ENCODE measurements at regions not wholly inside any gene's neighbourhood (a gene's known extent, or its start where the extent isn't known, plus 50 kb on each side); places are given as distances from the start of the nearest gene placed in this dataset.
"Not testable (repeated sequence)": the region's sequence is repeated elsewhere in the genome, so short reads cannot be mapped to it uniquely, and the experiment has no call there.

DNA sequence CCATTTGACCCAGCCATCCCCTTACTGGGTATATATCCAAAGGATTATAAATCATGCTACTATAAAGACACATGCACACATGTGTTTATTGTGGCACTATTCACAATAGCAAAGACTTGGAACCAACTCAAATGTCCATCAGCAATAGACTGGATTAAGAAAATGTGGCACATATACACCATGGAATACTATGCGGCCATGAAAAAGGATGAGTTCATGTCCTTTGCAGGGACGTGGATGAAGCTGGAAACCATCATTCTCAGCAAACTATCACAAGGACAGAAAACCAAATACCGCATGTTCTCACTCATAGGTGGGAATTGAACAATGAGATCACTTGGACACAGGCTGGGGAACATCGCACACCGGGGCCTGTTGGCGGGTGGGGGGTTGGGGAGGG is 913.4 kb upstream of the DIAPH2 start:
- TF ChIP-seq, protein P1, sequence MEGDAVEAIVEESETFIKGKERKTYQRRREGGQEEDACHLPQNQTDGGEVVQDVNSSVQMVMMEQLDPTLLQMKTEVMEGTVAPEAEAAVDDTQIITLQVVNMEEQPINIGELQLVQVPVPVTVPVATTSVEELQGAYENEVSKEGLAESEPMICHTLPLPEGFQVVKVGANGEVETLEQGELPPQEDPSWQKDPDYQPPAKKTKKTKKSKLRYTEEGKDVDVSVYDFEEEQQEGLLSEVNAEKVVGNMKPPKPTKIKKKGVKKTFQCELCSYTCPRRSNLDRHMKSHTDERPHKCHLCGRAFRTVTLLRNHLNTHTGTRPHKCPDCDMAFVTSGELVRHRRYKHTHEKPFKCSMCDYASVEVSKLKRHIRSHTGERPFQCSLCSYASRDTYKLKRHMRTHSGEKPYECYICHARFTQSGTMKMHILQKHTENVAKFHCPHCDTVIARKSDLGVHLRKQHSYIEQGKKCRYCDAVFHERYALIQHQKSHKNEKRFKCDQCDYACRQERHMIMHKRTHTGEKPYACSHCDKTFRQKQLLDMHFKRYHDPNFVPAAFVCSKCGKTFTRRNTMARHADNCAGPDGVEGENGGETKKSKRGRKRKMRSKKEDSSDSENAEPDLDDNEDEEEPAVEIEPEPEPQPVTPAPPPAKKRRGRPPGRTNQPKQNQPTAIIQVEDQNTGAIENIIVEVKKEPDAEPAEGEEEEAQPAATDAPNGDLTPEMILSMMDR (IDR thresholded peaks at IDR 0.05; ENCODE audit: low read depth, low read length, missing input control) = not testable (repeated sequence)
- TF ChIP-seq EGR1 (IDR thresholded peaks at IDR 0.05; ENCODE audit: low read depth in 2 of 2); NR2F2 (IDR thresholded peaks at IDR 0.05); YY1 (IDR thresholded peaks at IDR 0.05); RAD21 (IDR thresholded peaks at IDR 0.05): not testable (repeated sequence)
- TF ChIP-seq, protein P2, sequence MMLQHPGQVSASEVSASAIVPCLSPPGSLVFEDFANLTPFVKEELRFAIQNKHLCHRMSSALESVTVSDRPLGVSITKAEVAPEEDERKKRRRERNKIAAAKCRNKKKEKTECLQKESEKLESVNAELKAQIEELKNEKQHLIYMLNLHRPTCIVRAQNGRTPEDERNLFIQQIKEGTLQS (IDR thresholded peaks at IDR 0.05) = not testable (repeated sequence)
